Right lobe of liver (tissue), 6 donors: ENCODE measurements at regions not wholly inside any gene's neighbourhood (a gene's known extent, or its start where the extent isn't known, plus 50 kb on each side); places are given as distances from the start of the nearest gene placed in this dataset.
A peak's percentile ranks its signal among the peaks of the same experiment; 100 is the strongest.

Experiments
- ATAC-seq, 4 donors: fragments of 200-7000 bp; cut with Tn5 transposase; one replicate each; pipeline ENCODE4 v1.9.1; 2020; ENCODE audit warnings: mild to moderate bottlenecking in 4 of 4, moderate library complexity in 4 of 4
- DNase-seq, 3 donors: peaks; one replicate each; pipeline ENCODE4 v3.0.0-alpha.2; 2020
- H3K27ac ChIP-seq, 3 donors: fragments of 200-600 bp; one replicate each; pipeline ENCODE4 v1.8.0; 2022
- H3K27me3 ChIP-seq, 2 donors: fragments of 200-600 bp; one replicate each; pipeline ENCODE4 v1.8.0; 2022
- H3K36me3 ChIP-seq, 4 donors: fragments of 200-600 bp; sonication (generic) in 1 of 4; one replicate each; pipeline versions ENCODE4 v1.5.1 to v1.8.0; 2017 to 2022; ENCODE audit warnings: control low read depth in 1 of 4
- H3K4me1 ChIP-seq, 4 donors: fragments of 200-600 bp; sonication (generic) in 1 of 4; one replicate each; pipeline versions ENCODE4 v1.5.1 to v1.8.0; 2017 to 2022; ENCODE audit warnings: control low read depth in 1 of 4
- H3K4me3 ChIP-seq, 3 donors: fragments of 200-600 bp; one replicate each; pipeline ENCODE4 v1.8.0; 2022
- H3K9me3 ChIP-seq, 4 donors: fragments of 200-600 bp; sonication (generic) in 1 of 4; one replicate each; pipeline versions ENCODE4 v1.5.1 to v1.8.0; 2017 to 2022; ENCODE audit warnings: control low read depth in 1 of 4
- CTCF ChIP-seq, 4 donors: fragments of 200-600 bp in 3 of 4; fragments of 450-650 bp in 1 of 4; IDR thresholded peaks; one replicate each; pipeline versions ENCODE4 v1.5.1 to v1.8.0; 2016 to 2022; ENCODE audit warnings: antibody characterized with exemption in 4 of 4, mild to moderate bottlenecking in 2 of 4
- POLR2A ChIP-seq: fragments of 450-650 bp; IDR thresholded peaks from one replicate; pipeline ENCODE4 v1.6.1; 2017; ENCODE audit warnings: antibody characterized with exemption, mild to moderate bottlenecking
- WGBS: methylation state at CpG from one replicate; pipeline ENCODE4 v1.1.6; 2018; ENCODE audit warnings: low coverage, low lambda C conversion rate; ENCODE audit not compliant: insufficient coverage; ENCODE audit errors: missing lambda C conversion rate; 5-methylcytosine and 5-hydroxymethylcytosine counted together
- intact Hi-C, 2 donors: fragments of 100-400 bp; cut with DNase I; formaldehyde crosslinking; loops; one replicate each; pipeline versions ENCODE4 v1.11.2 to v1.14.1; 2022
- small RNA-seq, 2 experiments: library from RNA; depleted of rRNA; stranded (forward); fragments of <200 nt; gene quantifications; one replicate each; pipeline ENCODE3, GENCODE V24; 2016
- donor health status: DM: no; HTN: yes; CAD: no.
- donor health status: DM: no; HTN: no; CAD: no.
- donor health status: DM: no; HTN: no; CAD: no.
- donor health status: DM: no; HTN: yes; CAD: no.
- donor health status: DM: no; HTN: yes; CAD: no.

GRCh38 chr7:88358881-88359280, 52.2 kb upstream of the STEAP4 start:
- no peak for ATAC-seq
- WGBS = 100% methylated on average over 2 of the region's 2 CpGs

GRCh38 chr7:88358526-88358838, 51.8 kb upstream of the STEAP4 start:
- Histone ChIP-seq H3K4me1 (peaks cover 0 to 8% (median 0%) of the 10 kb centered on the region in 4 donors), H3K9me3 (no peaks in the 10 kb centered on the region), H3K36me3 (no peaks in the 10 kb centered on the region), H3K27ac (no peak overlapping the region), H3K4me3 (no peak overlapping the region), H3K27me3 (no peaks in the 10 kb centered on the region)
- no peak for TF ChIP-seq POLR2A
- TF ChIP-seq CTCF (IDR thresholded peaks at IDR 0.05) = no peak
- WGBS = 63% methylated on average over 2 of the region's 2 CpGs
- peak in 1 of 4 donors; percentile 5 for ATAC-seq
- intact Hi-C loops = loop anchor here in 1 of 2 donors (10.0 kb wide), 1 partner anchor 114 kb away; no protein-coding TSS in a partner anchor
- no peak for DNase-seq

More at GRCh38 chr7:88358881-88359280, 52.2 kb upstream of the STEAP4 start:
- no peak for TF ChIP-seq CTCF (IDR thresholded peaks at IDR 0.05)
- TF ChIP-seq POLR2A = no peak
- Histone ChIP-seq H3K27me3 (no peaks in the 10 kb centered on the region), H3K9me3 (no peaks in the 10 kb centered on the region), H3K36me3 (no peaks in the 10 kb centered on the region), H3K4me3 (no peak overlapping the region), H3K27ac (no peak overlapping the region), H3K4me1 (peaks cover 0 to 8% (median 0%) of the 10 kb centered on the region in 4 donors)
- no peak for DNase-seq
- intact Hi-C loops = loop anchor here in 1 of 2 donors (10.0 kb wide), 1 partner anchor 114 kb away; no protein-coding TSS in a partner anchor

GRCh38 chr7:88357781-88358525, 51.3 kb upstream of the STEAP4 start:
- no peaks in the 10 kb centered on the region for H3K27me3 ChIP-seq
- no peaks in the 10 kb centered on the region for H3K9me3 ChIP-seq
- peaks cover 0 to 8% (median 0%) of the 10 kb centered on the region in 4 donors for H3K4me1 ChIP-seq
- DNase-seq (peak in 1 of 3 donors; percentile 48), ATAC-seq (peak; percentile 96 to 98 (median 98))
- peak; percentile 65 to 75 (median 68) for TF ChIP-seq CTCF (IDR thresholded peaks at IDR 0.05)
- TF ChIP-seq POLR2A = no peak
- peak overlapping the region; percentile 31 to 36 (median 32) for H3K4me3 ChIP-seq
- intact Hi-C loops = loop anchor here in 1 of 2 donors (10.0 kb wide), 1 partner anchor 113 kb away; no protein-coding TSS in a partner anchor
- peak overlapping the region; percentile 11 to 33 (median 30) for H3K27ac ChIP-seq
- H3K36me3 ChIP-seq = no peaks in the 10 kb centered on the region
- WGBS = 16% methylated on average over 4 of the region's 4 CpGs

GRCh38 chr7:88357294-88357693, 50.6 kb upstream of the STEAP4 start:
- intact Hi-C loops = loop anchor here in 1 of 2 donors (10.0 kb wide), 1 partner anchor 112 kb away; no protein-coding TSS in a partner anchor
- Histone ChIP-seq H3K27ac (peak overlapping the region in 1 of 3 donors; percentile 30), H3K4me3 (no peak overlapping the region), H3K9me3 (no peaks in the 10 kb centered on the region), H3K4me1 (peaks cover 0 to 8% (median 0%) of the 10 kb centered on the region in 4 donors), H3K36me3 (no peaks in the 10 kb centered on the region), H3K27me3 (no peaks in the 10 kb centered on the region)
- TF ChIP-seq CTCF (IDR thresholded peaks at IDR 0.05) = peak; percentile 21 to 45 (median 40)
- TF ChIP-seq POLR2A = no peak
- WGBS = 20% methylated on average over 1 of the region's 1 CpG
- ATAC-seq (peak; percentile 70 to 86 (median 78)), DNase-seq (peak in 2 of 3 donors; percentile 34 to 60)

Small RNAs in the stretch of these regions (small RNA-seq; reads per million reads assigned to genes)
- gene EIF4A1P13 (0 reads per million in 2 experiments), gene RF00272 (0 reads per million in 2 experiments)
